GM23338 (cell line): ENCODE measurements at regions not wholly inside any gene's neighbourhood (a gene's known extent, or its start where the extent isn't known, plus 50 kb on each side); places are given as distances from the start of the nearest gene placed in this dataset.

Experiments used
- CREB1 ChIP-seq: fragments of 250-450 bp; sonication (Bioruptor Pico); IDR thresholded peaks from 2 replicates; pipeline ENCODE4 v1.5.0; 2020; ENCODE audit warnings: low read depth, mild to moderate bottlenecking, moderate library complexity
- EZH2 ChIP-seq: fragments of 200-600 bp; sonication (generic); IDR thresholded peaks from one replicate; pipeline ENCODE4 v1.8.0; 2017; ENCODE audit warnings: antibody characterized with exemption, mild to moderate bottlenecking, low read depth; ENCODE audit not compliant: unreplicated experiment
- JUNB ChIP-seq: IDR thresholded peaks from one replicate; pipeline ENCODE4 v1.6.1; 2016; ENCODE audit warnings: antibody characterized with exemption; ENCODE audit not compliant: unreplicated experiment
- POLR2AphosphoS5 ChIP-seq: IDR thresholded peaks from 2 replicates; pipeline ENCODE4 v1.6.1; 2016; ENCODE audit warnings: antibody characterized with exemption, low read depth
- TF ChIP-seq, protein P1 (sequence below), 2 experiments: fragments of 200-600 bp in 1 of 2; sonication (generic) in 1 of 2; conservative IDR thresholded peaks; 2 replicates each; pipeline versions ENCODE4 v1.5.1 to v1.6.1; 2016 to 2017; ENCODE audit warnings: antibody characterized with exemption in 2 of 2, low read depth in 2 of 2, mild to moderate bottlenecking in 2 of 2, moderate library complexity in 1 of 2

DNA sequence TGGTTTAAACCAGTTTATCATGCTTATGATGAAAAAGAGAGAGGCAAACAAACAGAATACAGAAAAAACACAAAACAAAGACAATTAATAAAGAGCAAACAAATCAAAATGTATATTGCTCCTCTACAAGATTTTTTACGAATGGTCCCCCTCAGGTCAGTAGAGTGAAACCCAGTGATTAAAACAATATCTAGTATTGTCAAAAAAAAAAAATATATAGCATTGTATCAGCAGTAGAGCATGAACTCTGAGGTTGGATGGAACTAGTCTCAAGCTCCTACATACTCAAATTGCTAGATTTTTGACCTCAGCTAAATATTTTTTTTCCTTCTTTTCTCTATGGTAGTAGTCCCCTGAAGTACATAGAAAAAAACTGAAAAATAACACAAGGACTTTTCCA lies 290.3 kb upstream of the LUZP2 start:
- TF ChIP-seq, protein P1, sequence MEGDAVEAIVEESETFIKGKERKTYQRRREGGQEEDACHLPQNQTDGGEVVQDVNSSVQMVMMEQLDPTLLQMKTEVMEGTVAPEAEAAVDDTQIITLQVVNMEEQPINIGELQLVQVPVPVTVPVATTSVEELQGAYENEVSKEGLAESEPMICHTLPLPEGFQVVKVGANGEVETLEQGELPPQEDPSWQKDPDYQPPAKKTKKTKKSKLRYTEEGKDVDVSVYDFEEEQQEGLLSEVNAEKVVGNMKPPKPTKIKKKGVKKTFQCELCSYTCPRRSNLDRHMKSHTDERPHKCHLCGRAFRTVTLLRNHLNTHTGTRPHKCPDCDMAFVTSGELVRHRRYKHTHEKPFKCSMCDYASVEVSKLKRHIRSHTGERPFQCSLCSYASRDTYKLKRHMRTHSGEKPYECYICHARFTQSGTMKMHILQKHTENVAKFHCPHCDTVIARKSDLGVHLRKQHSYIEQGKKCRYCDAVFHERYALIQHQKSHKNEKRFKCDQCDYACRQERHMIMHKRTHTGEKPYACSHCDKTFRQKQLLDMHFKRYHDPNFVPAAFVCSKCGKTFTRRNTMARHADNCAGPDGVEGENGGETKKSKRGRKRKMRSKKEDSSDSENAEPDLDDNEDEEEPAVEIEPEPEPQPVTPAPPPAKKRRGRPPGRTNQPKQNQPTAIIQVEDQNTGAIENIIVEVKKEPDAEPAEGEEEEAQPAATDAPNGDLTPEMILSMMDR (conservative IDR thresholded peaks at IDR 0.05; ENCODE audit: low read depth in 2 of 2) = no peak
- TF ChIP-seq JUNB = no peak
- no peak for TF ChIP-seq EZH2
- TF ChIP-seq POLR2AphosphoS5 = no peak
- TF ChIP-seq CREB1 = no peak
